Keratinocyte (primary cell): ENCODE measurements at regions not wholly inside any gene's neighbourhood (a gene's known extent, or its start where the extent isn't known, plus 50 kb on each side); places are given as distances from the start of the nearest gene placed in this dataset.

Source experiments
- DNase-seq: peaks from one replicate; pipeline ENCODE4 v3.0.0-alpha.2; 2011; ENCODE audit warnings: low read depth, missing footprints, low spot score
- FAIRE-seq: peaks from 2 replicates; lab custom pipeline; 2011; peaks lifted over from hg19 to GRCh38; lab: Jason Lieb, UNC
- H2AFZ ChIP-seq: 2 replicates; pipeline ENCODE4 v1.6.0; 2012; ENCODE audit warnings: low read length, control low read depth, inconsistent platforms; ENCODE audit not compliant: control insufficient read depth
- H3K27ac ChIP-seq: 2 replicates; pipeline ENCODE4 v1.5.1; 2011; ENCODE audit warnings: low read length; ENCODE audit not compliant: control insufficient read depth, insufficient read depth
- H3K27me3 ChIP-seq: 3 replicates; pipeline ENCODE4 v1.6.0; 2011; ENCODE audit warnings: low read length; ENCODE audit not compliant: control insufficient read depth, insufficient read depth; ENCODE audit errors: extremely low read depth
- H3K36me3 ChIP-seq, 2 experiments: 2 replicates in 1 of 2; 3 replicates in 1 of 2; pipeline ENCODE4 v1.5.1; 2011; ENCODE audit warnings: low read length in 2 of 2, mild to moderate bottlenecking in 1 of 2; ENCODE audit not compliant: control insufficient read depth in 2 of 2, insufficient read depth in 2 of 2; ENCODE audit errors: extremely low read depth in 1 of 2
- H3K4me1 ChIP-seq: 3 replicates; pipeline ENCODE4 v1.5.1; 2011; ENCODE audit warnings: low read length; ENCODE audit not compliant: control insufficient read depth, insufficient read depth; ENCODE audit errors: extremely low read depth
- H3K4me2 ChIP-seq: 3 replicates; pipeline ENCODE4 v1.6.0; 2011; ENCODE audit warnings: low read depth, low read length; ENCODE audit not compliant: control insufficient read depth, insufficient read depth; ENCODE audit errors: extremely low read depth
- H3K4me3 ChIP-seq, 3 experiments: fragments of 200-600 bp in 1 of 3; sonication (generic) in 1 of 3; 2 replicates in 2 of 3; 3 replicates in 1 of 3; pipeline ENCODE4 v1.5.1; 2011 to 2016; ENCODE audit warnings: low read length in 3 of 3, mild to moderate bottlenecking in 3 of 3, control low read depth in 2 of 3, inconsistent platforms in 1 of 3, low read depth in 1 of 3, mixed read lengths in 1 of 3, mixed run types in 1 of 3, moderate library complexity in 1 of 3; ENCODE audit not compliant: control insufficient read depth in 2 of 3, insufficient read depth in 2 of 3; ENCODE audit errors: extremely low read depth in 1 of 3
- H3K79me2 ChIP-seq: 2 replicates; pipeline ENCODE4 v1.6.0; 2012; ENCODE audit warnings: low read length; ENCODE audit not compliant: control insufficient read depth, insufficient read depth
- H3K9ac ChIP-seq: 3 replicates; pipeline ENCODE4 v1.6.0; 2011; ENCODE audit warnings: low read length; ENCODE audit not compliant: control insufficient read depth, insufficient read depth; ENCODE audit errors: extremely low read depth
- H3K9me1 ChIP-seq: 3 replicates; pipeline ENCODE4 v1.6.0; 2011; ENCODE audit warnings: low read length; ENCODE audit not compliant: control insufficient read depth, insufficient read depth; ENCODE audit errors: extremely low read depth
- H3K9me3 ChIP-seq: 2 replicates; pipeline ENCODE4 v1.5.1; 2012; ENCODE audit warnings: low read depth, low read length; ENCODE audit not compliant: control insufficient read depth
- H4K20me1 ChIP-seq: 3 replicates; pipeline ENCODE4 v1.6.0; 2011; ENCODE audit warnings: low read length; ENCODE audit not compliant: control insufficient read depth, insufficient read depth; ENCODE audit errors: extremely low read depth
- CTCF ChIP-seq, 3 experiments: IDR thresholded peaks in 1 of 3; conservative IDR thresholded peaks in 1 of 3; optimal IDR thresholded peaks in 1 of 3; 2 replicates in 2 of 3; 3 replicates in 1 of 3; pipeline versions ENCODE3 to v1.5.1; 2011; ENCODE audit warnings: low read length in 3 of 3, mild to moderate bottlenecking in 3 of 3, moderate library complexity in 2 of 3, control low read depth in 1 of 3, inconsistent platforms in 1 of 3; ENCODE audit not compliant: insufficient read depth in 2 of 3; ENCODE audit errors: extremely low read depth in 1 of 3
- EZH2 ChIP-seq: IDR thresholded peaks from one replicate; pipeline ENCODE4 v1.6.1; 2012; ENCODE audit warnings: inconsistent platforms, mild to moderate bottlenecking, low read length, moderate library complexity
- dilution Hi-C: fragments of 300-500 bp; cut with MboI; formaldehyde crosslinking; loops from one replicate; pipeline ENCODE4 v1.7.0; 2020; ENCODE audit warnings: low sequenced_read_pairs; ENCODE audit not compliant: extremely low pct_ligation_motif_present

GRCh38 chr13:73929287-73929932 is 204.8 kb downstream of the KLF12 start:
- no peak for FAIRE-seq
- H4K20me1 ChIP-seq = no peaks in the 10 kb centered on the region
- H3K4me2 ChIP-seq = no peak overlapping the region
- H3K9me1 ChIP-seq = no peaks in the 10 kb centered on the region
- no peak overlapping the region for H3K4me3 ChIP-seq
- no peak overlapping the region for H3K27ac ChIP-seq
- H3K9ac ChIP-seq = no peak overlapping the region
- TF ChIP-seq CTCF (optimal IDR thresholded peaks at IDR 0.05 in 1 of 3, IDR thresholded peaks at IDR 0.05 in 1 of 3, conservative IDR thresholded peaks at IDR 0.05 in 1 of 3; ENCODE audit: extremely low read depth in 1 of 3, insufficient read depth in 2 of 3, low read length in 3 of 3) (no peak), EZH2 (no peak)
- H3K4me1 ChIP-seq = peaks cover 7% of the 10 kb centered on the region
- no peak overlapping the region for H2AFZ ChIP-seq
- H3K36me3 ChIP-seq = no peaks in the 10 kb centered on the region
- no peaks in the 10 kb centered on the region for H3K27me3 ChIP-seq
- DNase-seq = no peak
- no peaks in the 10 kb centered on the region for H3K79me2 ChIP-seq
- dilution Hi-C loops = no loop called here
- H3K9me3 ChIP-seq = no peaks in the 10 kb centered on the region

- H3K27ac ChIP-seq = no peak overlapping the region
- no peaks in the 10 kb centered on the region for H3K79me2 ChIP-seq
- no peak overlapping the region for H2AFZ ChIP-seq
- H3K4me2 ChIP-seq = no peak overlapping the region
- H3K27me3 ChIP-seq = no peaks in the 10 kb centered on the region
- no peak overlapping the region for H3K9ac ChIP-seq
- H3K4me1 ChIP-seq = no peaks in the 10 kb centered on the region
- H3K4me3 ChIP-seq = no peak overlapping the region
- no peak for DNase-seq
- dilution Hi-C loops = no loop called here
- FAIRE-seq = no peak
- TF ChIP-seq CTCF (optimal IDR thresholded peaks at IDR 0.05 in 1 of 3, IDR thresholded peaks at IDR 0.05 in 1 of 3, conservative IDR thresholded peaks at IDR 0.05 in 1 of 3; ENCODE audit: extremely low read depth in 1 of 3, insufficient read depth in 2 of 3, low read length in 3 of 3) (no peak), EZH2 (no peak)
- H4K20me1 ChIP-seq = no peaks in the 10 kb centered on the region
- H3K36me3 ChIP-seq = no peaks in the 10 kb centered on the region
- no peaks in the 10 kb centered on the region for H3K9me1 ChIP-seq
- H3K9me3 ChIP-seq = no peaks in the 10 kb centered on the region
Observed at GRCh38 chr13:73924607-73925006, 209.6 kb downstream of the KLF12 start.
